Chondrocyte (in vitro differentiated cells): ENCODE measurements at regions not wholly inside any gene's neighbourhood (a gene's known extent, or its start where the extent isn't known, plus 50 kb on each side); places are given as distances from the start of the nearest gene placed in this dataset.

Source experiments
- DNase-seq: peaks from one replicate; pipeline ENCODE4 v3.0.0; 2021; ENCODE audit warnings: mixed read lengths, low spot score
- H3K27ac Mint-ChIP-seq: one replicate; pipeline ENCODE4 v1.8.0; 2021; ENCODE audit warnings: mild to moderate bottlenecking, moderate library complexity, mixed read lengths; ENCODE audit not compliant: unreplicated experiment
- H3K27me3 Mint-ChIP-seq: 2 replicates; pipeline ENCODE4 v1.8.0; 2021; ENCODE audit warnings: low read depth, mixed read lengths
- H3K36me3 Mint-ChIP-seq: 2 replicates; pipeline ENCODE4 v1.8.0; 2021; ENCODE audit warnings: low read depth, mixed read lengths
- H3K4me1 Mint-ChIP-seq: 2 replicates; pipeline ENCODE4 v1.8.0; 2021; ENCODE audit warnings: low read depth, mild to moderate bottlenecking, mixed read lengths
- H3K4me3 Mint-ChIP-seq: one replicate; pipeline ENCODE4 v1.8.0; 2021; ENCODE audit warnings: mild to moderate bottlenecking, moderate library complexity, mixed read lengths; ENCODE audit not compliant: unreplicated experiment
- H3K9me3 Mint-ChIP-seq: 2 replicates; pipeline ENCODE4 v1.8.0; 2021; ENCODE audit warnings: low read depth, mixed read lengths
- TF ChIP-seq, protein P1 (sequence below): fragments of 200-600 bp; sonication (generic); IDR thresholded peaks from 2 replicates; pipeline ENCODE4 v1.5.0; 2021; ENCODE audit warnings: antibody characterized with exemption, mild to moderate bottlenecking, moderate library complexity

DNA sequence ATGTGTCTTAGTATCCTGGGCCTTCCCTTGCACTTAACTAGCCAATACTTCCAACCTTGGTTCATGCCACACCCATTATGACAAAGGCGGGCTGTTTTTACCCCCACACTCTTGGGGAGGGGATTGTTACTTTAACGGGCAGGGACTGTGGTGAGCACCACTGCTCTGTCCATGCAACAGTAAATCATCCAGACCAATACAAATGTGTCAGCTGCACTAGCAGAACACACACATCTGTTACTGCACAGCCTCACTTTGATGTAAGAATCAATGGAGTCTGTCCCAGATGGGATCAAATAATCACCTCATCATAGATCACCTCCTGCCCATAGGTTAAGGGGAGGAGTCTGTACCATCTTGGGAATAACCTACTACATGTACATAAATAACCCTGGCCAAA lies 58.1 kb downstream of the NPAP1 start:
- H3K27me3 Mint-ChIP-seq = no peaks in the 10 kb centered on the region
- no peaks in the 10 kb centered on the region for H3K4me1 Mint-ChIP-seq
- H3K4me3 Mint-ChIP-seq = no peak overlapping the region
- no peaks in the 10 kb centered on the region for H3K36me3 Mint-ChIP-seq
- H3K27ac Mint-ChIP-seq = no peak overlapping the region
- H3K9me3 Mint-ChIP-seq = peaks cover 37% of the 10 kb centered on the region
- TF ChIP-seq, protein P1, sequence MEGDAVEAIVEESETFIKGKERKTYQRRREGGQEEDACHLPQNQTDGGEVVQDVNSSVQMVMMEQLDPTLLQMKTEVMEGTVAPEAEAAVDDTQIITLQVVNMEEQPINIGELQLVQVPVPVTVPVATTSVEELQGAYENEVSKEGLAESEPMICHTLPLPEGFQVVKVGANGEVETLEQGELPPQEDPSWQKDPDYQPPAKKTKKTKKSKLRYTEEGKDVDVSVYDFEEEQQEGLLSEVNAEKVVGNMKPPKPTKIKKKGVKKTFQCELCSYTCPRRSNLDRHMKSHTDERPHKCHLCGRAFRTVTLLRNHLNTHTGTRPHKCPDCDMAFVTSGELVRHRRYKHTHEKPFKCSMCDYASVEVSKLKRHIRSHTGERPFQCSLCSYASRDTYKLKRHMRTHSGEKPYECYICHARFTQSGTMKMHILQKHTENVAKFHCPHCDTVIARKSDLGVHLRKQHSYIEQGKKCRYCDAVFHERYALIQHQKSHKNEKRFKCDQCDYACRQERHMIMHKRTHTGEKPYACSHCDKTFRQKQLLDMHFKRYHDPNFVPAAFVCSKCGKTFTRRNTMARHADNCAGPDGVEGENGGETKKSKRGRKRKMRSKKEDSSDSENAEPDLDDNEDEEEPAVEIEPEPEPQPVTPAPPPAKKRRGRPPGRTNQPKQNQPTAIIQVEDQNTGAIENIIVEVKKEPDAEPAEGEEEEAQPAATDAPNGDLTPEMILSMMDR = no peak
- DNase-seq = no peak

DNA sequence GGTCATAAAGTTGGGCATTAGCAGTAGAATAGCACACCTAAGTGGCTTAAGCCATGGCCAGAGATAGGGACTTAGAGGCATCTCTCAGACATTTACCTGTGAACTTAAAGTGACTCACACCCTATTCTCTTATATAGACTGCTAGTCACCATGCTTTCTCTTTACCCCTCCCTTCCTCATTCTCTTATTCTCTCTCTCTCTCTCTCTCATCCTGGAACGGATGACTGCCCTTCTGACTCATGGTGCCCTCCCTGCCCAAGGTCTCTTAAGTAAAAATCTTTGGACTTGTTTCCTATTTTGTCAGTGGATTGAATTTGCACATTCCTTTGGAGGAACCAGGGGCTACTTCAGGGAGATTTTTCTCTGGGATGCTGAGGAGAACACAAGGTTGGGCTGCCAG lies 58.8 kb downstream of the NPAP1 start:
- no peaks in the 10 kb centered on the region for H3K27me3 Mint-ChIP-seq
- no peaks in the 10 kb centered on the region for H3K4me1 Mint-ChIP-seq
- H3K36me3 Mint-ChIP-seq = no peaks in the 10 kb centered on the region
- TF ChIP-seq, protein P1 = no peak
- no peak for DNase-seq
- H3K4me3 Mint-ChIP-seq = no peak overlapping the region
- peaks cover 30% of the 10 kb centered on the region for H3K9me3 Mint-ChIP-seq
- no peak overlapping the region for H3K27ac Mint-ChIP-seq

DNA sequence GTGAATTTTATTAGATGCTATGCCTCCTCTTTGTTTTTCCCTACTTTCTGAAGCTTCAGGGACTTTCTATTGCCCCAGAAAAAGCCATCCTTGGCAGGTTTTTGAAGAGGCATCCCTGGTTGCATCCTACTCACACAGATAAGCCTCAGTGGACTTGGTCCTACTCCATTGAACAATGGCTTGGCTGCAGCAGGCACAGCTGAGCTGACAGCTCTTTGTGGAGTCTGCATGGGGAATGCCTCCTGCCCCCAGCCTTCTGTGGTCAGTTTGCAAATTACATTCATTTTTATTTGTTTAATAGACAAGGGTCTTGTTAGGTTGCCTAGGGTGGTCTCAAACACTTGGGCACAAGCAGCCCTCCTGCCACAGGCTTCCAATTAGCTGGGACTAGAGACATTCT lies 69.7 kb downstream of the NPAP1 start:
- Mint-ChIP-seq H3K4me3 (no peak overlapping the region), H3K36me3 (no peaks in the 10 kb centered on the region), H3K9me3 (peaks cover 40% of the 10 kb centered on the region)

DNA sequence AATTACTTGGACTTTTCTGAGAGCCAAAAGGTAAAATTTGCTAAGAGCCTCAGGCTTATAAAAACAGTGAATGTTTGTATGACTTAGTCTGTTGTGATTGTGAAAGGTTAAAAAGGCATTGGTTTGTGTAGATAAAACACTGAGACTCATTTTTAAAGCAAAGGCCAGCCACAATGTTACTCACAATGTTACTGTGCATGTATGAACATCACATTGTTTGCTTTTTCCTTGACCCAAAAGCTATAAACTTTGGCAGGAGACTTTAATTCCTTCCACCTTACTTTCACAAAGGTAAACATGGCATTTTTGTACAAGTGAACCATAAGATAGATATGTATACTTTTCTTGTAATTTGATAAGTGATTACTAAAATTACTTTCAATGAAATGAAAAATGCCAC lies 70.5 kb downstream of the NPAP1 start:
- TF ChIP-seq, protein P1 = no peak
- Mint-ChIP-seq H3K27me3 (no peaks in the 10 kb centered on the region), H3K4me3 (no peak overlapping the region), H3K9me3 (peaks cover 41% of the 10 kb centered on the region), H3K4me1 (no peaks in the 10 kb centered on the region), H3K27ac (no peak overlapping the region), H3K36me3 (no peaks in the 10 kb centered on the region)
- no peak for DNase-seq

More for the DNA sequence above, 69.7 kb downstream of the NPAP1 start:
- no peak for DNase-seq
- Mint-ChIP-seq H3K4me1 (no peaks in the 10 kb centered on the region), H3K27me3 (no peaks in the 10 kb centered on the region), H3K27ac (no peak overlapping the region)
- TF ChIP-seq, protein P1 = no peak

DNA sequence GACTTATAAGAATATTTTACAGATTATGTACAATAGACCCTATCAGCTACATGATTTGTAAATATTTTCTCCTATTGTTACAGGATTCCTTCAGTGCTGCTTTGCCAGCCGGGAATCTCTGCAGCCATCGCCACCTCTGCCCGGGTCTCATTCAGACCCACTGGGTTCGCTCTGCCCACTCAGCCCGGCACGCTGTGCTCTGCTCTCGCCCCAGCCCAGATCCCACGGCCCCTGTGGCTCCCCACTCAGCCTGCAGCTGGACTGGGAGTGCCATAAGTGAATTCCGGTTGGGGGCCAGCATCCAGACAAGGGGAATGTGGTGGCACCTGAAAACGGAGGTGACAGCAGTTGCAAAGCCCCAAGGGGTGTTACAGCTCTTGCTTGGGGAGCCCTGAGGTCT lies 71.8 kb downstream of the NPAP1 start:
- H3K9me3 Mint-ChIP-seq = peaks cover 38% of the 10 kb centered on the region
- no peaks in the 10 kb centered on the region for H3K4me1 Mint-ChIP-seq
- H3K4me3 Mint-ChIP-seq = no peak overlapping the region
- H3K27ac Mint-ChIP-seq = no peak overlapping the region
- DNase-seq = no peak
- H3K27me3 Mint-ChIP-seq = no peaks in the 10 kb centered on the region
- TF ChIP-seq, protein P1 = no peak
- H3K36me3 Mint-ChIP-seq = no peaks in the 10 kb centered on the region
